Suprapubic skin (tissue), 4 donors: ENCODE measurements at regions not wholly inside any gene's neighbourhood (a gene's known extent, or its start where the extent isn't known, plus 50 kb on each side); places are given as distances from the start of the nearest gene placed in this dataset.

Experiments
- DNase-seq, 2 donors: peaks; one replicate each; pipeline ENCODE4 v3.0.0-alpha.2; 2019; ENCODE audit warnings: low spot score in 2 of 2
- H3K27ac ChIP-seq: fragments of 200-600 bp; sonication (generic); one replicate; pipeline ENCODE4 v1.5.1; 2019
- H3K27me3 ChIP-seq: fragments of 200-600 bp; sonication (generic); one replicate; pipeline ENCODE4 v1.5.1; 2019
- H3K36me3 ChIP-seq: fragments of 200-600 bp; sonication (generic); one replicate; pipeline ENCODE4 v1.5.1; 2019
- H3K4me1 ChIP-seq: fragments of 200-600 bp; sonication (generic); one replicate; pipeline ENCODE4 v1.5.1; 2019
- H3K4me3 ChIP-seq: fragments of 200-600 bp; sonication (generic); one replicate; pipeline ENCODE4 v1.5.1; 2019; ENCODE audit warnings: mild to moderate bottlenecking
- H3K9me3 ChIP-seq: fragments of 200-600 bp; sonication (generic); one replicate; pipeline ENCODE4 v1.5.1; 2019
- CTCF ChIP-seq, 2 donors: fragments of 200-600 bp in 1 of 2; fragments of 450-650 bp in 1 of 2; sonication (generic) in 1 of 2; IDR thresholded peaks; one replicate each; pipeline ENCODE4 v1.5.1; 2016 to 2019; ENCODE audit warnings: antibody characterized with exemption in 2 of 2, mild to moderate bottlenecking in 1 of 2, moderate library complexity in 1 of 2
- EP300 ChIP-seq: sonication (generic); formaldehyde crosslinking; IDR thresholded peaks from one replicate; pipeline ENCODE4 v1.6.1; 2017; ENCODE audit warnings: antibody characterized with exemption
- POLR2A ChIP-seq, 2 donors: fragments of 450-650 bp; IDR thresholded peaks; one replicate each; pipeline ENCODE4 v1.6.1; 2017; ENCODE audit warnings: antibody characterized with exemption in 2 of 2, mild to moderate bottlenecking in 2 of 2, moderate library complexity in 2 of 2
- POLR2AphosphoS5 ChIP-seq, 3 donors: sonication (generic); formaldehyde crosslinking; IDR thresholded peaks; one replicate each; pipeline ENCODE4 v1.6.1; 2017; ENCODE audit warnings: antibody characterized with exemption in 3 of 3
- WGBS: methylation state at CpG from one replicate; pipeline ENCODE4 v1.1.5; 2018; 5-methylcytosine and 5-hydroxymethylcytosine counted together

GRCh38 chr19:28289295-28290063 is 923.5 kb downstream of the UQCRFS1 start:
- Histone ChIP-seq H3K9me3 (no peaks in the 10 kb centered on the region), H3K4me3 (no peak overlapping the region), H3K36me3 (no peaks in the 10 kb centered on the region), H3K27ac (no peak overlapping the region), H3K27me3 (no peaks in the 10 kb centered on the region), H3K4me1 (peaks cover 11% of the 10 kb centered on the region)
- WGBS: 30% methylated on average over 9 of the region's 9 CpGs
- TF ChIP-seq EP300 (no peak), POLR2A (IDR thresholded peaks at IDR 0.05) (no peak), POLR2AphosphoS5 (IDR thresholded peaks at IDR 0.05) (no peak), CTCF (IDR thresholded peaks at IDR 0.05) (no peak)
- no peak for DNase-seq

GRCh38 chr19:28288572-28289264 is 924.2 kb downstream of the UQCRFS1 start:
- Histone ChIP-seq H3K27ac (no peak overlapping the region), H3K4me1 (peaks cover 11% of the 10 kb centered on the region), H3K9me3 (no peaks in the 10 kb centered on the region), H3K27me3 (peaks cover 2% of the 10 kb centered on the region), H3K36me3 (no peaks in the 10 kb centered on the region), H3K4me3 (no peak overlapping the region)
- 80% methylated on average over 5 of the region's 5 CpGs for WGBS
- no peak for DNase-seq
- TF ChIP-seq CTCF (IDR thresholded peaks at IDR 0.05): no peak
- no peak for TF ChIP-seq POLR2A (IDR thresholded peaks at IDR 0.05)
- TF ChIP-seq EP300: no peak
- TF ChIP-seq POLR2AphosphoS5 (IDR thresholded peaks at IDR 0.05): no peak

- TF ChIP-seq CTCF (IDR thresholded peaks at IDR 0.05) (no peak), EP300 (no peak), POLR2A (IDR thresholded peaks at IDR 0.05) (no peak), POLR2AphosphoS5 (IDR thresholded peaks at IDR 0.05) (no peak)
- H3K27ac ChIP-seq: no peak overlapping the region
- H3K4me1 ChIP-seq: peaks cover 11% of the 10 kb centered on the region
- 83% methylated on average over 2 of the region's 2 CpGs for WGBS
- no peak overlapping the region for H3K4me3 ChIP-seq
- no peaks in the 10 kb centered on the region for H3K36me3 ChIP-seq
- H3K27me3 ChIP-seq: peaks cover 7% of the 10 kb centered on the region
- H3K9me3 ChIP-seq: no peaks in the 10 kb centered on the region
- DNase-seq: no peak
These were observed 927.0 kb downstream of the UQCRFS1 start for GRCh38 chr19:28285917-28286316.

- Histone ChIP-seq H3K27ac (no peak overlapping the region), H3K27me3 (peaks cover 7% of the 10 kb centered on the region), H3K4me3 (no peak overlapping the region), H3K36me3 (no peaks in the 10 kb centered on the region), H3K9me3 (no peaks in the 10 kb centered on the region), H3K4me1 (peaks cover 8% of the 10 kb centered on the region)
- TF ChIP-seq CTCF (IDR thresholded peaks at IDR 0.05) (no peak), EP300 (no peak), POLR2A (IDR thresholded peaks at IDR 0.05) (no peak), POLR2AphosphoS5 (IDR thresholded peaks at IDR 0.05) (no peak)
- DNase-seq: no peak
These were observed 927.9 kb downstream of the UQCRFS1 start for GRCh38 chr19:28285078-28285477.

- TF ChIP-seq EP300 (no peak), POLR2AphosphoS5 (IDR thresholded peaks at IDR 0.05) (no peak), POLR2A (IDR thresholded peaks at IDR 0.05) (no peak), CTCF (IDR thresholded peaks at IDR 0.05) (no peak)
- H3K9me3 ChIP-seq: no peaks in the 10 kb centered on the region
These were observed 928.6 kb downstream of the UQCRFS1 start for GRCh38 chr19:28284389-28284788.

More at GRCh38 chr19:28284389-28284788, 928.6 kb downstream of the UQCRFS1 start:
- peaks cover 7% of the 10 kb centered on the region for H3K27me3 ChIP-seq
- no peak for DNase-seq
- H3K4me3 ChIP-seq: no peak overlapping the region
- H3K27ac ChIP-seq: no peak overlapping the region
- peaks cover 1% of the 10 kb centered on the region for H3K4me1 ChIP-seq
- no peaks in the 10 kb centered on the region for H3K36me3 ChIP-seq
